ENCODE measurements at regions not wholly inside any gene's neighbourhood (a gene's known extent, or its start where the extent isn't known, plus 50 kb on each side); places are given as distances from the start of the nearest gene placed in this dataset.

DNA sequence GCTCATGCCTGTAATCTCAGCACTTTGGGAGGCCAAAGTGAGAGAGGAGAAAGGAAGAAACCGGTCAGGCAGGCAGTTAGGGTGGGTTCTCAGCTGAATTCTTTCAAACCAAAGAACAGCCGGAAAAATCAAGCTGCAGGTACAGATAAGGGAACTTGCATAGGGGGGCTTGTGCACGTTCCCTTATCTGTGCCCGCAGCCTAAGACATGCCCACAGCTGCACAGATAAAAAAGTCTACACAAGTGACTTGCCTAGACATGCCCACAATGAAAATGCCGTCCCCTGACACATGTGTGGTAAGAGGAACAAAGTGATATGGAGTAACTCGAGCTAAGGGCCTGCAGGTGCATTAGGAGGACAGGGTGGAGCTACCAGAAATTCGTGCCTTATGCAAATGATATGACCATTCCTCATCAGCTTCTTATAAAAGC is 175.8 kb upstream of the SALL4 start:
- Histone ChIP-seq H3K36me3 (no peaks in the 10 kb centered on the region), H3K4me3 (no peak overlapping the region), H3K27me3 (replicated peaks; ENCODE audit: insufficient read depth) (no peaks in the 10 kb centered on the region), H3K4me1 (ENCODE audit: control insufficient read depth in 1 of 2, low read depth in 2 of 2) (no peaks in the 10 kb centered on the region), H3K27ac (no peak overlapping the region), H3K9me3 (no peaks in the 10 kb centered on the region)
- TF ChIP-seq, protein P1, sequence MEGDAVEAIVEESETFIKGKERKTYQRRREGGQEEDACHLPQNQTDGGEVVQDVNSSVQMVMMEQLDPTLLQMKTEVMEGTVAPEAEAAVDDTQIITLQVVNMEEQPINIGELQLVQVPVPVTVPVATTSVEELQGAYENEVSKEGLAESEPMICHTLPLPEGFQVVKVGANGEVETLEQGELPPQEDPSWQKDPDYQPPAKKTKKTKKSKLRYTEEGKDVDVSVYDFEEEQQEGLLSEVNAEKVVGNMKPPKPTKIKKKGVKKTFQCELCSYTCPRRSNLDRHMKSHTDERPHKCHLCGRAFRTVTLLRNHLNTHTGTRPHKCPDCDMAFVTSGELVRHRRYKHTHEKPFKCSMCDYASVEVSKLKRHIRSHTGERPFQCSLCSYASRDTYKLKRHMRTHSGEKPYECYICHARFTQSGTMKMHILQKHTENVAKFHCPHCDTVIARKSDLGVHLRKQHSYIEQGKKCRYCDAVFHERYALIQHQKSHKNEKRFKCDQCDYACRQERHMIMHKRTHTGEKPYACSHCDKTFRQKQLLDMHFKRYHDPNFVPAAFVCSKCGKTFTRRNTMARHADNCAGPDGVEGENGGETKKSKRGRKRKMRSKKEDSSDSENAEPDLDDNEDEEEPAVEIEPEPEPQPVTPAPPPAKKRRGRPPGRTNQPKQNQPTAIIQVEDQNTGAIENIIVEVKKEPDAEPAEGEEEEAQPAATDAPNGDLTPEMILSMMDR (IDR thresholded peaks at IDR 0.05): no peak
- no peak for DNase-seq (ENCODE audit: low spot score)
- ATAC-seq (ENCODE audit: insufficient number of reproducible peaks, low FRiP score, low read depth): no peak

GRCh38 chr20:51972056-51972455 is 169.7 kb upstream of the SALL4 start:
- TF ChIP-seq, protein P1 (IDR thresholded peaks at IDR 0.05): no peak
- DNase-seq (ENCODE audit: low spot score) (no peak), ATAC-seq (ENCODE audit: insufficient number of reproducible peaks, low FRiP score, low read depth) (no peak)
- Histone ChIP-seq H3K27ac (no peak overlapping the region), H3K9me3 (no peaks in the 10 kb centered on the region), H3K36me3 (no peaks in the 10 kb centered on the region), H3K27me3 (replicated peaks; ENCODE audit: insufficient read depth) (no peaks in the 10 kb centered on the region), H3K4me1 (ENCODE audit: control insufficient read depth in 1 of 2, low read depth in 2 of 2) (no peaks in the 10 kb centered on the region), H3K4me3 (no peak overlapping the region)

- H3K27me3 ChIP-seq (replicated peaks; ENCODE audit: insufficient read depth): no peaks in the 10 kb centered on the region
- no peak for ATAC-seq (ENCODE audit: insufficient number of reproducible peaks, low FRiP score, low read depth)
- TF ChIP-seq, protein P1 (IDR thresholded peaks at IDR 0.05): no peak
- no peaks in the 10 kb centered on the region for H3K36me3 ChIP-seq
- H3K4me1 ChIP-seq (ENCODE audit: control insufficient read depth in 1 of 2, low read depth in 2 of 2): no peaks in the 10 kb centered on the region
- no peak overlapping the region for H3K27ac ChIP-seq
- no peak overlapping the region for H3K4me3 ChIP-seq
- no peaks in the 10 kb centered on the region for H3K9me3 ChIP-seq
- DNase-seq (ENCODE audit: low spot score): no peak
Measured at GRCh38 chr20:51970858-51971257, 168.5 kb upstream of the SALL4 start.

DNA sequence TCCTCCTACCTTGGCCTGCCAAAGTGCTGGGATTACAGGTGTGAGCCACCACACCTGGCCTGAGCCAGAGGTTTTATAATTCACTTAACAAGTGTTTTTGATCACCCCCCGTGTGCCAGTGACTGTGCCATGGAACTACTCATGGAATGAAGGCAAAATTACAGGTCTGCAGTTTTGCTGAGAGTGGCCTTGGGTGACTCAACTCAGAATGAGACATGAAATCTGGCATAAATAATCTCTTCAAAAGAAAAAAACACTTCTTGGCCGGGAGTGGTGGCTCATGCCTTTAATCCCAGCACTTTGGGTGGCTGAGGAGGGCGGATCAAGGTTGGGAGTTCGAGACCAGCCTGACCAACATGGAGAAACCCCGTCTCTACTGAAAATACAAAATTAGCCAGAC is 166.9 kb upstream of the SALL4 start:
- TF ChIP-seq, protein P1 (IDR thresholded peaks at IDR 0.05): no peak
- no peaks in the 10 kb centered on the region for H3K4me1 ChIP-seq (ENCODE audit: control insufficient read depth in 1 of 2, low read depth in 2 of 2)
- no peak for DNase-seq (ENCODE audit: low spot score)
- H3K27ac ChIP-seq: no peak overlapping the region
- H3K9me3 ChIP-seq: no peaks in the 10 kb centered on the region
- ATAC-seq (ENCODE audit: insufficient number of reproducible peaks, low FRiP score, low read depth): no peak
- H3K27me3 ChIP-seq (replicated peaks; ENCODE audit: insufficient read depth): no peaks in the 10 kb centered on the region
- H3K36me3 ChIP-seq: no peaks in the 10 kb centered on the region
- no peak overlapping the region for H3K4me3 ChIP-seq

DNA sequence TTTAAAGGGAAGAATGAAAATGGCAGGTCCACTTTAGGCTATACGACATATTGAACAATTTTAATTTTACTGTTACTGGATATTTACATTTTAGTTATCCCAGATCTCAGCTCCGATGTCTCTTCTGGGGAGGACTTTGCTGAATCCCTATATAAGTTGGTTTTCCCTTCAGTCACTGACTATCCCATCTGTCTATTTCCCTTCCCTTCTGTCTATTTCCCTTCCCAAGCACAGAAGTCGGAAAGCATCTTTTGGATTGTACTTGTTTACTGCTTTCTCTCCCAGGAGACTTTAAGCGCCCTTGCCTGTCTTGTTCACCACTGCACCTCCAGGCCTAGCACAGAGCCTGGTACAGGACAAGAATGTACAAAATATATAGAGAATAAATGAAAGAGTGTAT is 165.8 kb upstream of the SALL4 start:
- Histone ChIP-seq H3K36me3 (no peaks in the 10 kb centered on the region), H3K27ac (no peak overlapping the region), H3K4me3 (no peak overlapping the region), H3K9me3 (no peaks in the 10 kb centered on the region), H3K4me1 (ENCODE audit: control insufficient read depth in 1 of 2, low read depth in 2 of 2) (no peaks in the 10 kb centered on the region), H3K27me3 (replicated peaks; ENCODE audit: insufficient read depth) (no peaks in the 10 kb centered on the region)
- TF ChIP-seq, protein P1 (IDR thresholded peaks at IDR 0.05): no peak
- no peak for DNase-seq (ENCODE audit: low spot score)
- ATAC-seq (ENCODE audit: insufficient number of reproducible peaks, low FRiP score, low read depth): no peak

All from thoracic aorta (tissue), 2 donors.